ENCODE measurements at regions not wholly inside any gene's neighbourhood (a gene's known extent, or its start where the extent isn't known, plus 50 kb on each side); places are given as distances from the start of the nearest gene placed in this dataset.
A peak's percentile ranks its signal among the peaks of the same experiment; 100 is the strongest.
"Not testable (repeated sequence)": the region's sequence is repeated elsewhere in the genome, so short reads cannot be mapped to it uniquely, and the experiment has no call there.

DNA sequence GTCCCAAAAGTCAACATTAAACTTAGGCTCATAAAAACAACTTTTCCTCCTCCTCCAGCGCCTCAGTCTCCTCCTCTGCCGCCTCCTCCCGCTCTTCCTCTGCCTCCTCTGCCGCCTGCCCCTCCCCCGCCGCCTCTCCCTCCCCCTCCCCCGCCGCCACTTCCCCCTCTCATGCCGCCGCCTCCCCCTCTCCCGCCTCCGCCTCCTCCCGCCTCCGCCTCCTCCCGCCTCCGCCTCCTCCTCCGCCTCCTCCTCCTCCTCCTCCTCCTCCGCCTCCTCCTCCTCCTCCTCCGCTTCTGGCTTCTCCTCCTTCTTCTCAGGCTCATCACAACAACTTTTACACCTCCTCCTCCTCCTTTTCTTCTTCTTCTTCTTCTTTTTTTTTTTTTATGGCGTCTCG is 599.9 kb downstream of the TMEM182 start:
- Histone ChIP-seq H3K4me3 (no peak overlapping the region), H3K4me1 (replicated peaks in 1 of 2) (peaks cover 0 to 4% of the 10 kb centered on the region in 2 donors), H3K27ac (no peak overlapping the region)
- no peak for ATAC-seq (replicated peaks in 6 of 8)
- WGBS, 10 experiments, result 86% methylated on average over 1 of the region's 21 CpGs; no CpG with 5 or more reads in 9 of the 10 experiments
- in situ Hi-C loops (cut with MboI; ENCODE audit: low pct_unique_long_range_greater_than_20kb in 2 of 9, low sequenced_read_pairs in 9 of 9, unreplicated experiment in 9 of 9), result no loop called here

DNA sequence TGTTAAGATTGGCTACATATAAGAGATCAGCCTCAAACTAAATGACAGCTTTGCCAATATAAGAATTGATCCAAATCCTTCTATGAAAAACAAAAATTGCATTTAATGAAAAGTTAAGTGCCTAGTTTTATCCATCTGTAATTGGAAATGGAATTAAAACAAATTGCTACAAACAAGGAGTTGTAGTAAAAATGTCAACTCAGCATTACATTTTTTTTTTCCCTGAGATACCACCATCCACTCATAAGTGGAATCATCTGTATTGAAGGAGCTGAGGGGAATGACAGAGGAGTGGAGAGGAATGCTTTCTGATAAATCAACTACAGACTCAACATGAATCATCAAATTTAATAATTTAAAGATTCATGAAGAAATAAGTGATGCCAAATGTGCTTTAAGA is 601.8 kb downstream of the TMEM182 start:
- Histone ChIP-seq H3K4me3 (no peak overlapping the region), H3K27ac (no peak overlapping the region), H3K4me1 (replicated peaks in 1 of 2) (peaks cover 0 to 4% of the 10 kb centered on the region in 2 donors)
- in situ Hi-C loops (cut with MboI; ENCODE audit: low pct_unique_long_range_greater_than_20kb in 2 of 9, low sequenced_read_pairs in 9 of 9, unreplicated experiment in 9 of 9), result no loop called here
- ATAC-seq (replicated peaks in 6 of 8), result no peak

- H3K4me1 ChIP-seq (replicated peaks in 1 of 2), result peaks cover 0 to 4% of the 10 kb centered on the region in 2 donors
- H3K27ac ChIP-seq, result no peak overlapping the region
- 0 to 76% (median 46%) methylated on average over 1 to 4 of the region's 4 CpGs; no CpG with 5 or more reads in 1 of the 10 experiments for WGBS, 10 experiments
- peak in 1 of 8 experiments; percentile 27 for ATAC-seq (replicated peaks in 6 of 8)
- in situ Hi-C loops (cut with MboI; ENCODE audit: low pct_unique_long_range_greater_than_20kb in 2 of 9, low sequenced_read_pairs in 9 of 9, unreplicated experiment in 9 of 9), result no loop called here
- no peak overlapping the region for H3K4me3 ChIP-seq
Measured at GRCh38 chr2:103364177-103364576, 602.3 kb downstream of the TMEM182 start.

DNA sequence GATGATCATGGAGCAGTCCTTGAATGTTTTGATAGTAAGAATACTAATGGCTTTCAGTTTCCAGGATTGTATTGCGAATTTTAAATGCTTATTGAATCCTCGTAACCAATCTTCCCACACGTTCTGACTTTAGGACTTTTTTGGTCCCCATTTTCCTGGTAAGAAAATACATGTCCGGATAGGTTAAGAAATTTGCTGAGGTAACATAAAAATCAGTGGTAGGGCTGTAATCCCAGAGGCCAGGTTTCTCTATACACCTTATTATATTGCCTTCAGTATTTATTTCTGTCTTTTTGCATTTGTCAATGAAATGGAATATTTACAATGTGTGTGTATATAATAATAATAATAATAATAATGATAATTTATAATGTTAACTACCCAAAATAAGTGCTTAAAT is 603.2 kb downstream of the TMEM182 start:
- Histone ChIP-seq H3K4me3 (no peak overlapping the region), H3K4me1 (replicated peaks in 1 of 2) (peaks cover 0 to 4% of the 10 kb centered on the region in 2 donors), H3K27ac (no peak overlapping the region)
- no peak for ATAC-seq (replicated peaks in 6 of 8)
- in situ Hi-C loops (cut with MboI; ENCODE audit: low pct_unique_long_range_greater_than_20kb in 2 of 9, low sequenced_read_pairs in 9 of 9, unreplicated experiment in 9 of 9), result no loop called here
- 0 to 92% (median 87%) methylated on average over 2 to 4 of the region's 4 CpGs for WGBS, 10 experiments

DNA sequence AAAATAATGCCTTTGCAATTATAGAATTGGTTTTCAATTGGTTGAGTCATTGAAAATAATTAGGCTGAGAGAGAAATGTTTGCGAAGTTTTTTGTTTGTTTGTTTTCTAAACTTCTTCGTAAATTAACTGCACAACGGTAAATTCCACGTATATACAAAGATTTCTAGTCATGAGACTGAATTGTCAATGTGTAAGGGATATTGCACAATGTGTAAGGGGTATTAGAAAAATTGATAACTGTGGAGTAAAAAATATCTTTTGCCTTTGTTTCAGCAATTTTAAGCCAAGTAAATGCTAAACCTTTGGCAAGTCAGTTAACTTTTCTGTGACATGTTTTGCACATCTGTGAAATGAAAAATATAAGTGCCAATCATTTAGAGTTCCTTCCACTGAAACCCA is 606.0 kb downstream of the TMEM182 start:
- Histone ChIP-seq H3K27ac (no peak overlapping the region), H3K4me3 (no peak overlapping the region), H3K4me1 (replicated peaks in 1 of 2) (peaks cover 0 to 4% of the 10 kb centered on the region in 2 donors)
- no peak for ATAC-seq (replicated peaks in 6 of 8)
- 14 to 97% (median 84%) methylated on average over 3 to 4 of the region's 4 CpGs for WGBS, 10 experiments
- in situ Hi-C loops (cut with MboI; ENCODE audit: low pct_unique_long_range_greater_than_20kb in 2 of 9, low sequenced_read_pairs in 9 of 9, unreplicated experiment in 9 of 9), result no loop called here

DNA sequence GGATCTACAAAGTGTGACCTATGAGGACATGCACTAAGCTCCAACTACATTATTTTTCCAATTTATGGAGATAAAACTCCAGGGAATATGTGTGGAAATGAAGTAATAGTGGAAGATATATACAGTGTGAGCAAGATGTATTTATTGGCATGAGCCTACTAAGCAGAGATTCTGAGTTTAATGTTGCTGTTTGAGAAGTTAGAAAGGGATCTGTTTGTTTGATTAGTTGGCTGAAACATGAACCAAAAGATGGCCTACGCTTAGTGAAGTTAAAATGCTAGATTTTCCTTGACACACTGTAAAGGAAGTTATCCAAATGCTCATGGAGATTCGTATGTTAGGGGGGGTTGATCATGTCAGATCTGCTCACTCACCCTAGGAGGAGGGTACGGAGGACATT is 621.7 kb downstream of the TMEM182 start:
- ATAC-seq (replicated peaks in 6 of 8), result no peak
- 0 to 100% (median 73%) methylated on average over 1 to 3 of the region's 3 CpGs; no CpG with 5 or more reads in 1 of the 10 experiments for WGBS, 10 experiments

DNA sequence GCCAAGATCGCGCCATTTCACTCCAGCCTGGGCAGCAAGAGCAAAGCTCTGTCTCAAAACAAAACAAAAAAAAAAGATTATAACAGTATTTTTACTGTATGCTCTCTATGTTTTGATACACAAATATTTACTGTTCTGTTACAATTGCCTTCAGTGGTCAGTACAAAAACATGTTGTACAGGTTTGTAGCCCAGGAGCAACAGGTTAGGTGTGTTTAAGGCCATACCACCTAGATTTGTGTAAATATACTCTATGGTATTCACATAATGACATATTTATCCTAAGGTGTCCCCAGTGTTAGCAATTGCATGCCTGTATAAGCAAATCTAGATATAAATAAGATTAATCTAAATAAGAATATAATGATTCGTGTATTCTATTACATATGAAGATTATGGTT is 625.0 kb downstream of the TMEM182 start:
- no peak overlapping the region for H3K27ac ChIP-seq
- in situ Hi-C loops (cut with MboI; ENCODE audit: low pct_unique_long_range_greater_than_20kb in 2 of 9, low sequenced_read_pairs in 9 of 9, unreplicated experiment in 9 of 9), result no loop called here
- no peak for ATAC-seq (replicated peaks in 6 of 8)
- H3K4me3 ChIP-seq, result no peak overlapping the region
- 0 to 100% (median 88%) methylated on average over 1 to 3 of the region's 3 CpGs; no CpG with 5 or more reads in 1 of the 10 experiments for WGBS, 10 experiments
- H3K4me1 ChIP-seq (replicated peaks in 1 of 2), result no peaks in the 10 kb centered on the region

More for the DNA sequence above, 621.7 kb downstream of the TMEM182 start:
- in situ Hi-C loops (cut with MboI; ENCODE audit: low pct_unique_long_range_greater_than_20kb in 2 of 9, low sequenced_read_pairs in 9 of 9, unreplicated experiment in 9 of 9), result no loop called here
- Histone ChIP-seq H3K4me1 (replicated peaks in 1 of 2) (no peaks in the 10 kb centered on the region), H3K4me3 (no peak overlapping the region), H3K27ac (no peak overlapping the region)

DNA sequence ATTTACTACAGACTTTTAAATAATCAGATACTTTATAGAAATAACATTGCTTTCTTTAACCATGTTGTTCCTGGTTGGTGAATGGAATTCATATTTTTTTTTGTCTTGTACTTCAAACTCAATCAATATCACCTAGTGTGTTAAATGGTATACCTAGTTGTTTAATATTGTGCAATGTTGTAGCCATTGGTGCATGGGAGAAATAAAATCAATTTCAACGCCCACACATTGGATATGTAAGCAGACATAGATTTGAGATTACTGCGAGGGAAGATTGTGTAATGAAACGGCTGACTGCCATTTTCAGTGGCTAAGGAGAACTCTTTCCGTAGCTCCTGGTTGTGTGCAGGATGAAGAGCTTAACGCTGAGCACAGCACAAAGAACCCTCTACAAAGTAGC is 626.1 kb downstream of the TMEM182 start:
- no peaks in the 10 kb centered on the region for H3K4me1 ChIP-seq (replicated peaks in 1 of 2)
- ATAC-seq (replicated peaks in 6 of 8), result no peak
- in situ Hi-C loops (cut with MboI; ENCODE audit: low pct_unique_long_range_greater_than_20kb in 2 of 9, low sequenced_read_pairs in 9 of 9, unreplicated experiment in 9 of 9), result no loop called here
- WGBS, 10 experiments, result 0 to 100% (median 80%) methylated on average over 2 to 5 of the region's 5 CpGs; no CpG with 5 or more reads in 1 of the 10 experiments
- H3K27ac ChIP-seq, result no peak overlapping the region
- no peak overlapping the region for H3K4me3 ChIP-seq

GRCh38 chr2:103396152-103396551 is 634.3 kb downstream of the TMEM182 start:
- no peak overlapping the region for H3K4me3 ChIP-seq
- H3K27ac ChIP-seq, result no peak overlapping the region
- ATAC-seq (replicated peaks in 6 of 8), result peak in 1 of 8 experiments; percentile 47
- H3K4me1 ChIP-seq (replicated peaks in 1 of 2), result peaks cover 7 to 11% of the 10 kb centered on the region in 2 donors
- 0 to 60% (median 13%) methylated on average over 1 of the region's 1 CpG; no CpG with 5 or more reads in 3 of the 10 experiments for WGBS, 10 experiments
- in situ Hi-C loops (cut with MboI; ENCODE audit: low pct_unique_long_range_greater_than_20kb in 2 of 9, low sequenced_read_pairs in 9 of 9, unreplicated experiment in 9 of 9), result no loop called here

DNA sequence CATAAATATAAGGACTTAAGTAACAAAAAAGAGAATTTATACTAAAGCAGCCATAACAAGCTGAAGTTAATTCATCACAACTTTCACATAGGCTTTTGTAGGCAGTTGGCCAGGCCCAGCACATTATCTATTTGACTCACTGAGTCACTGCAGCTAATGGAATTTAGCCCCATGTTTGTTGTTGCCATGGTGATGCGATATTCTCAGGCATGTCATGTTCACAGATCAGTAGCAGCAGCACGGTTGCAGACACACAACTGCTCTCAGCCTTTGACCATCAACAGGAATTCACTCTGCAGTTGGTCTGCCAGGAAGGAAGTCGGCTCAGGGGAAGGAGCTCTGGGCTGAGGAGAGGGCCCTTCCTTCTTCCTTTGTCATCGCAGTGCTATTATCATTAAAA is 639.8 kb downstream of the TMEM182 start:
- Histone ChIP-seq H3K4me3 (peak overlapping the region in 1 of 5 donors; percentile 6), H3K27ac (peak overlapping the region; percentile 71 to 80), H3K4me1 (replicated peaks in 1 of 2) (peaks cover 26 to 42% of the 10 kb centered on the region in 2 donors)
- peak in 6 of 8 experiments; percentile 41 to 98 (median 96) for ATAC-seq (replicated peaks in 6 of 8)
- 0 to 15% (median 0%) methylated on average over 1 to 4 of the region's 4 CpGs; no CpG with 5 or more reads in 3 of the 10 experiments for WGBS, 10 experiments
- in situ Hi-C loops (cut with MboI; ENCODE audit: low pct_unique_long_range_greater_than_20kb in 2 of 9, low sequenced_read_pairs in 9 of 9, unreplicated experiment in 9 of 9), result no loop called here

GRCh38 chr2:103402336-103402735 is 640.5 kb downstream of the TMEM182 start:
- ATAC-seq (replicated peaks in 6 of 8), result no peak
- WGBS, 10 experiments, result 17 to 72% (median 61%) methylated on average over 2 to 3 of the region's 3 CpGs; no CpG with 5 or more reads in 2 of the 10 experiments
- Histone ChIP-seq H3K4me1 (replicated peaks in 1 of 2) (peaks cover 26 to 42% of the 10 kb centered on the region in 2 donors), H3K27ac (peak overlapping the region; percentile 71 to 80), H3K4me3 (no peak overlapping the region)
- in situ Hi-C loops (cut with MboI; ENCODE audit: low pct_unique_long_range_greater_than_20kb in 2 of 9, low sequenced_read_pairs in 9 of 9, unreplicated experiment in 9 of 9), result no loop called here

DNA sequence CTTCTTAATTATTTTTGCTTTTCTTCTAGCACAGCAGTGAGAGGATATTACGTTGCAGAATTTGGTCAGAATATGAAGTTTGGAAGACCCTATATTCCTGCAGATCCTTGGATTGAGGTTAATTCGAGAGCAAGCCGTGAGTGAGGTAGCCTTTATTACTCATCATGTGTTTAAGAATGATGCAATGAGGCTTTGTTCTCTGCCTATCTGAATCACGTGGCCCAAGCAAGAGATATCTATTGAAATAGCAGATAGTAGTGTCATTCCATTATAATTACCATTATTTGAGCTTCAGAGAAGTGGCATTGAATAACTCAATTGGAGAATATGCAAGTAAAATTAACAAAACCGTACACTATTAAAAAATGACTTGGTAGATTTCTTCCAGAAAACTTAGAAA is 641.1 kb downstream of the TMEM182 start:
- H3K27ac ChIP-seq, result peak overlapping the region; percentile 71 to 80
- WGBS, 10 experiments, result 7 to 100% (median 57%) methylated on average over 1 to 5 of the region's 5 CpGs
- H3K4me1 ChIP-seq (replicated peaks in 1 of 2), result peaks cover 26 to 42% of the 10 kb centered on the region in 2 donors
- in situ Hi-C loops (cut with MboI; ENCODE audit: low pct_unique_long_range_greater_than_20kb in 2 of 9, low sequenced_read_pairs in 9 of 9, unreplicated experiment in 9 of 9), result no loop called here
- ATAC-seq (replicated peaks in 6 of 8), result peak in 5 of 8 experiments; percentile 20 to 46 (median 30)
- no peak overlapping the region for H3K4me3 ChIP-seq

- H3K4me3 ChIP-seq; in situ Hi-C loops (cut with MboI; ENCODE audit: low pct_unique_long_range_greater_than_20kb in 2 of 9, low sequenced_read_pairs in 9 of 9, unreplicated experiment in 9 of 9); ATAC-seq (replicated peaks in 6 of 8): not testable (repeated sequence)
- Histone ChIP-seq H3K27ac (peak overlapping the region; percentile 71 to 80), H3K4me1 (replicated peaks in 1 of 2) (peaks cover 26 to 42% of the 10 kb centered on the region in 2 donors)
- WGBS, 10 experiments, result 32 to 100% (median 83%) methylated on average over 1 to 5 of the region's 5 CpGs; no CpG with 5 or more reads in 3 of the 10 experiments
Measured at GRCh38 chr2:103403388-103403787, 641.6 kb downstream of the TMEM182 start.

DNA sequence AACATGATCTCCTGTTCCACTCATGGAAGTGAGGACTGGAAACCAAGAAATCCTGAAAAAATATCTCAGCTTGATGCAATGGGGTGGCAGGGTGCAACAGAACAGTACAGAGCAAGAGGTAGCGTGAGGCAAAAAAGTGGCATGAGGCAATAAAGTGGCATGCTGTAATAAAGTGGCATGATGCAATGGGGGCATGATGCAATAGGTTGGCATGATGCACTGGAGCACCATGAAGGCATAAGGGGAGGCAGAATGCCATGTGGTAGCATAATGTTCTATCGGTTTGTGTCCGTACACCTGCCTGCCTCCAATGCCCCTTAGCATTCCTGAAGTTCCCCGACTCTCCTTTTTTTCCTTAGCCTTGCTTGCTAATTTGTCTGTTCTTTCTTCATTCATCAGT is 648.4 kb downstream of the TMEM182 start:
- in situ Hi-C loops (cut with MboI; ENCODE audit: low pct_unique_long_range_greater_than_20kb in 2 of 9, low sequenced_read_pairs in 9 of 9, unreplicated experiment in 9 of 9), result no loop called here
- ATAC-seq (replicated peaks in 6 of 8), result no peak
- Histone ChIP-seq H3K27ac (no peak overlapping the region), H3K4me1 (replicated peaks in 1 of 2) (peaks cover 4 to 6% of the 10 kb centered on the region in 2 donors), H3K4me3 (no peak overlapping the region)
- 11 to 96% (median 67%) methylated on average over 2 to 4 of the region's 4 CpGs; no CpG with 5 or more reads in 2 of the 10 experiments for WGBS, 10 experiments
